ENCODE measurements at regions not wholly inside any gene's neighbourhood (a gene's known extent, or its start where the extent isn't known, plus 50 kb on each side); places are given as distances from the start of the nearest gene placed in this dataset.
A peak's percentile ranks its signal among the peaks of the same experiment; 100 is the strongest.

DNA sequence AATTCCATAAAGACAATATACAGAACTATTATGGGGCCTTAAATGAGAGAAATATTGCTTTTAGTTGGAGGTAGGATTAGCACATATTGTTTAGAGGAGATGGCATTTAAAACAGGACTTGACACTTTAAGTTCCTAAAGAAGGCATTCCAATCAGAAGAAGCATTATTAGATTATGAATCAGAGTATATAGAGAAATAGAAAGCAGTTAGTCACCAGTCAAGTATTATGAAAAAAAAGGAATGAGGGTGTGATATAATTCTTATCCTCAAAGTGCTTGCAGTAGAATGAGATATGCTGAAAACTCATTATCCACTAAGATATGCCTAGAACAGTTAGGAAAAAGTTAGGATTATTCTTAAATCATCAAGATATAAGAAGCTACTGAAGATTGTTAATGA lies 456.2 kb downstream of the ZNF385D start:
- H3K27ac ChIP-seq = no peak overlapping the region
- DNase-seq (ENCODE audit: low spot score) = peak; percentile 41
- CTCF ChIA-PET = interaction anchor here (0.6 kb wide), 1 partner anchor 342 kb away, joined by 3 read pairs; no protein-coding TSS in a partner anchor
- POLR2A ChIA-PET (ENCODE audit: low non-redundant PET) = no interaction called here
- TF ChIP-seq, protein P1, sequence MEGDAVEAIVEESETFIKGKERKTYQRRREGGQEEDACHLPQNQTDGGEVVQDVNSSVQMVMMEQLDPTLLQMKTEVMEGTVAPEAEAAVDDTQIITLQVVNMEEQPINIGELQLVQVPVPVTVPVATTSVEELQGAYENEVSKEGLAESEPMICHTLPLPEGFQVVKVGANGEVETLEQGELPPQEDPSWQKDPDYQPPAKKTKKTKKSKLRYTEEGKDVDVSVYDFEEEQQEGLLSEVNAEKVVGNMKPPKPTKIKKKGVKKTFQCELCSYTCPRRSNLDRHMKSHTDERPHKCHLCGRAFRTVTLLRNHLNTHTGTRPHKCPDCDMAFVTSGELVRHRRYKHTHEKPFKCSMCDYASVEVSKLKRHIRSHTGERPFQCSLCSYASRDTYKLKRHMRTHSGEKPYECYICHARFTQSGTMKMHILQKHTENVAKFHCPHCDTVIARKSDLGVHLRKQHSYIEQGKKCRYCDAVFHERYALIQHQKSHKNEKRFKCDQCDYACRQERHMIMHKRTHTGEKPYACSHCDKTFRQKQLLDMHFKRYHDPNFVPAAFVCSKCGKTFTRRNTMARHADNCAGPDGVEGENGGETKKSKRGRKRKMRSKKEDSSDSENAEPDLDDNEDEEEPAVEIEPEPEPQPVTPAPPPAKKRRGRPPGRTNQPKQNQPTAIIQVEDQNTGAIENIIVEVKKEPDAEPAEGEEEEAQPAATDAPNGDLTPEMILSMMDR (conservative IDR thresholded peaks at IDR 0.05; ENCODE audit: low read depth) = no peak

GRCh38 chr3:21292971-21293370 lies 458.0 kb downstream of the ZNF385D start:
- H3K27ac ChIP-seq = no peak overlapping the region
- TF ChIP-seq, protein P1 (conservative IDR thresholded peaks at IDR 0.05; ENCODE audit: low read depth) = no peak
- ChIA-PET CTCF (no interaction called here), POLR2A (ENCODE audit: low non-redundant PET) (no interaction called here)
- peak; percentile 34 for DNase-seq (ENCODE audit: low spot score)

- POLR2A ChIA-PET (ENCODE audit: low non-redundant PET) = no interaction called here
- TF ChIP-seq, protein P1 (conservative IDR thresholded peaks at IDR 0.05; ENCODE audit: low read depth) = 0 out of 2 replicates have a peak, but pooled peaks have one; percentile 13
- no peak for DNase-seq (ENCODE audit: low spot score)
- H3K27ac ChIP-seq = no peak overlapping the region
- CTCF ChIA-PET = no interaction called here
These were observed 460.5 kb downstream of the ZNF385D start for GRCh38 chr3:21290557-21290956.

GRCh38 chr3:21274079-21274571 lies 476.9 kb downstream of the ZNF385D start:
- no peak for DNase-seq (ENCODE audit: low spot score)
- CTCF ChIA-PET = interaction anchor here (0.6 kb wide), 1 partner anchor 336 kb away, joined by 3 read pairs; no protein-coding TSS in a partner anchor
- no peak overlapping the region for H3K27ac ChIP-seq
- POLR2A ChIA-PET (ENCODE audit: low non-redundant PET) = no interaction called here
- TF ChIP-seq, protein P1 (conservative IDR thresholded peaks at IDR 0.05; ENCODE audit: low read depth) = no peak

GRCh38 chr3:21273259-21274025 lies 477.6 kb downstream of the ZNF385D start:
- DNase-seq (ENCODE audit: low spot score) = no peak
- POLR2A ChIA-PET (ENCODE audit: low non-redundant PET) = no interaction called here
- TF ChIP-seq, protein P1 (conservative IDR thresholded peaks at IDR 0.05; ENCODE audit: low read depth) = no peak
- CTCF ChIA-PET = interaction anchor here (0.6 kb wide), 1 partner anchor 335 kb away, joined by 3 read pairs; no protein-coding TSS in a partner anchor
- H3K27ac ChIP-seq = no peak overlapping the region

DNA sequence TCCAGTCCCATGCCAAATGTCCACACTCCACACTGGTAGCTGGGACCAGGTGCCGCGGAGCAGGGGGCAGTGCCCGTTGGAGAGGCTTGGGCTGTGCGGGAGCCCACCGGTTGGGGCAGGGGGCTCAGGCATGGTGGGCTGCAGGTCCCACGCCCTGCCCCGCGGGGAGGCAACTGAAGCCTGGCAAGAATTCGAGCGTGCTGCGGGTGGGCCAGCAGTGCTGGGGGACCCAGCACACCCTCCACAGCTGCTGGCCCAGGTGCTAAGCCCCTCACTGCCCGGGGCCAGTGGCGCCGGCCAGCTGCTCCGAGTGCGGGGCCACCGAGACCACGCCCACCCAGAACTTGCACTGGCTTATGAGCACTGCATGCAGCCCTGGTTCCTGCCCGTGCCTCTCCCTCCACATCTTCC lies 479.4 kb downstream of the ZNF385D start:
- no peak for DNase-seq (ENCODE audit: low spot score)
- POLR2A ChIA-PET (ENCODE audit: low non-redundant PET) = no interaction called here
- TF ChIP-seq, protein P1 (conservative IDR thresholded peaks at IDR 0.05; ENCODE audit: low read depth) = no peak
- no peak overlapping the region for H3K27ac ChIP-seq
- CTCF ChIA-PET = no interaction called here
